Body of pancreas (tissue), 4 donors: ENCODE measurements at regions not wholly inside any gene's neighbourhood (a gene's known extent, or its start where the extent isn't known, plus 50 kb on each side); places are given as distances from the start of the nearest gene placed in this dataset.

Source experiments
- CTCF ChIP-seq, 7 experiments: fragments of 450-650 bp in 4 of 7; fragments of 200-600 bp in 3 of 7; sonication (generic) in 3 of 7; IDR thresholded peaks; one replicate each; pipeline ENCODE4 v1.5.1; 2016 to 2019; ENCODE audit warnings: antibody characterized with exemption in 7 of 7
- POLR2A ChIP-seq, 3 donors: fragments of 450-650 bp; IDR thresholded peaks; one replicate each; pipeline ENCODE4 v1.6.1; 2016; ENCODE audit warnings: antibody characterized with exemption in 3 of 3, mild to moderate bottlenecking in 2 of 3

- TF ChIP-seq POLR2A (IDR thresholded peaks at IDR 0.05), result no peak
- TF ChIP-seq CTCF (IDR thresholded peaks at IDR 0.05), result no peak
Measured at GRCh38 chr10:55169493-55169892, 368.5 kb upstream of the PCDH15 start.
